ENCODE measurements at regions not wholly inside any gene's neighbourhood (a gene's known extent, or its start where the extent isn't known, plus 50 kb on each side); places are given as distances from the start of the nearest gene placed in this dataset.

DNA sequence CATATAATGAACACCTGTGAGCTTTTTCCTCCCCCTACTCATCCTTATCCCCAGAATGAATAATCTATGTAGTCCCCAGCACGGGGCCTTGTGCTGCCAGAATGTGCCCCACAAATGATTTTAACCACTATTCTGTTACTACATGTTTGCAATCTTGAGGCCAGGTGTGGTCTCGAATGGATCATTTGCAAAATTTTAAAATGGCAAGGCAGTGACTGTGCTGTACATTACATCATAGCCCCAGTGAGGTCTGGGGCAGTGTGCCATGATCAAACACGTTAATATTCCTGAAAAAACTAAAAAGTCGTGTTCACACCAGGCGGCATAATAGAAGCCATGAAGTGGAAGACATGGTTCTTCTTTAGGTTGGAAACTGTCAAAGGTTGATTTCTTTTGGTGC, 479.9 kb upstream of the EEF2KMT start:
- FAIRE-seq (no peak), ATAC-seq (no peak), DNase-seq (no peak)
- H3K36me3 ChIP-seq = no peaks in the 10 kb centered on the region
- no peak for TF ChIP-seq CTCF (IDR thresholded peaks at IDR 0.05)
- 47 to 55% methylated on average over 5 of the region's 5 CpGs for whole genome bisulfite sequencing, 2 donors
- H3K27ac ChIP-seq = no peak overlapping the region
- no peaks in the 10 kb centered on the region for H3K27me3 ChIP-seq
- no peak overlapping the region for H3K4me3 ChIP-seq
- intact Hi-C loops (cut with DNase I) = no loop called here
- H3K4me1 ChIP-seq = no peaks in the 10 kb centered on the region
- H3K9me3 ChIP-seq = no peaks in the 10 kb centered on the region

- WGBS, 2 donors = 49 to 54% methylated on average over 3 of the region's 3 CpGs
- TF ChIP-seq CTCF (IDR thresholded peaks at IDR 0.05) = no peak
- Histone ChIP-seq H3K9me3 (no peaks in the 10 kb centered on the region), H3K4me3 (no peak overlapping the region), H3K36me3 (no peaks in the 10 kb centered on the region), H3K27ac (no peak overlapping the region), H3K27me3 (no peaks in the 10 kb centered on the region), H3K4me1 (no peaks in the 10 kb centered on the region)
- FAIRE-seq (no peak), DNase-seq (no peak), ATAC-seq (no peak)
- intact Hi-C loops (cut with DNase I) = no loop called here
Observed at GRCh38 chr16:5575646-5576245, 478.2 kb upstream of the EEF2KMT start.

DNA sequence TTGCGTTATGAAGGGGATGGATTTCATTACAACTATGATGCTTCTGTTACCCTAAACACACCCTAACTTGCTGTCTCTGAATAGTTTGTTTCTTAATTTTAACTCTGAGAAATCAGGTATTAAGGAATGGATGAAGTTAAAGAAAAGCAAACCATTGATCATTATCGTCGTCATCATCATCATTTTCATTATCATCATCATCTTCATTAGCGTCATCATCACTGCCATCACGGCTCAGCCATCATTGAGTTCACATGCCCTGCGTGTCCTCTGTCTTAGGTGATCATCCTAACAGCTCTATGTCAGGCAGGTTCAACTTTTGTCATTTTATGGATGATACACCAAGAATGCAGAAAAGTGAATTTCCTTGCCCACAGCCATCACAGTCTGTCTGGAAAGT, 477.5 kb upstream of the EEF2KMT start:
- Histone ChIP-seq H3K4me3 (no peak overlapping the region), H3K4me1 (no peaks in the 10 kb centered on the region), H3K27me3 (no peaks in the 10 kb centered on the region), H3K27ac (no peak overlapping the region), H3K9me3 (no peaks in the 10 kb centered on the region), H3K36me3 (no peaks in the 10 kb centered on the region)
- WGBS, 2 donors = 54 to 82% methylated on average over 6 of the region's 6 CpGs
- no peak for ATAC-seq
- no peak for FAIRE-seq
- DNase-seq = no peak
- TF ChIP-seq CTCF (IDR thresholded peaks at IDR 0.05) = no peak
- intact Hi-C loops (cut with DNase I) = no loop called here

GRCh38 chr16:5572056-5572455, 474.5 kb upstream of the EEF2KMT start:
- Histone ChIP-seq H3K27me3 (no peaks in the 10 kb centered on the region), H3K4me3 (no peak overlapping the region), H3K9me3 (no peaks in the 10 kb centered on the region), H3K4me1 (no peaks in the 10 kb centered on the region), H3K27ac (no peak overlapping the region), H3K36me3 (no peaks in the 10 kb centered on the region)
- ATAC-seq = no peak
- intact Hi-C loops (cut with DNase I) = no loop called here
- WGBS, 2 donors = 47 to 69% methylated on average over 2 of the region's 2 CpGs
- FAIRE-seq = no peak
- TF ChIP-seq CTCF (IDR thresholded peaks at IDR 0.05) = no peak
- no peak for DNase-seq

DNA sequence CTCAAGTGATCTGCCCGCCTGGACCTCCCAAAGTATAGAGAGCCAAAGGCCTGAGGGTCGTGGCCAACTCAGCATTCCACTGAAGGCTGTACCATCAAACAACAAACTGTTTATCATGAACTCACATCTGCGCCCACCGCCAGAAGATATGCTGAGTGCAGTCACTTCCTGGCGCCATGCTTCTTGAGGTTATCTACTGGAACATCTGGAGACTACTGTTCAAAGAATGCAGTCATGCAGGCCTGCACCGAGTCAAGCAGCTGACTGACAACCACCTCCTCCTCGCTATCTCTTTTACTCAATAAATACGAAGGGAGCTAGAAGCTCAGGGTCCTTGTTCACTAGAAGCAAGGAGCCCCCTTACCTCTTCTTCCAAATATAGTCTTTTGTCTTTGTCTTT, 473.9 kb upstream of the EEF2KMT start:
- ATAC-seq (no peak), DNase-seq (no peak), FAIRE-seq (no peak)
- Histone ChIP-seq H3K36me3 (no peaks in the 10 kb centered on the region), H3K4me1 (no peaks in the 10 kb centered on the region), H3K27ac (no peak overlapping the region), H3K4me3 (no peak overlapping the region), H3K27me3 (no peaks in the 10 kb centered on the region), H3K9me3 (no peaks in the 10 kb centered on the region)
- 56 to 70% methylated on average over 8 of the region's 8 CpGs for WGBS, 2 donors
- intact Hi-C loops (cut with DNase I) = no loop called here
- TF ChIP-seq CTCF (IDR thresholded peaks at IDR 0.05) = no peak
